ENCODE measurements at regions not wholly inside any gene's neighbourhood (a gene's known extent, or its start where the extent isn't known, plus 50 kb on each side); places are given as distances from the start of the nearest gene placed in this dataset.
A peak's percentile ranks its signal among the peaks of the same experiment; 100 is the strongest.

DNA sequence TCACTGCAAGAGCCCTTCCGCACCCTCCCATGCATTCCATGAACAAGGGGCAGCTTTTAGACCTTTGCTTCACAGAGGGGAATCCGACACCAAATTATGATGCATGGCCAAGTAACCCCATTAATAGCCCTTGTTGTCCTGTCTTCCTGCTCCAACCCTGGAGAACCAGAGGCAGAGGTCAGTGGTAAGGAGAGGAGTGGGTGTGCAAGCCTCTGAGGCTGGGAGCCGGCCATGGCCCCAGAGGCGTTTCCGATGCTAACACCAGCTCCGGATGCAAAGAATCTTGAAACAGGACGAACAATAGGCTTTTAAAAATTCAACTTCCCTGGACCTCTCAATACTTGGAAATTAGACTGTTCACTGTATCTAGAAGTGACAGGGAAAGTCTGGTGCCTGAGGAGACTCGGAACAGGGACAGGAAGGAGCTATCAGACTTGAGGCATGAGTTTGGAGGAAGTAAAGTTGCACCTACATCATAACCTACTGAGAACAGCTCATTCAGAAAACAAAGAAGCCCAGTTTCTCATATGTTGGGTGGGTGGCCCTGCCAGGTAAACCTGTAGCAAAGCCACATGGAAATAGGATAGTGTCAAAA is 101.2 kb upstream of the ERG start:
- no peak for TF ChIP-seq ZFX (IDR thresholded peaks at IDR 0.05)
- TF ChIP-seq, protein P1, sequence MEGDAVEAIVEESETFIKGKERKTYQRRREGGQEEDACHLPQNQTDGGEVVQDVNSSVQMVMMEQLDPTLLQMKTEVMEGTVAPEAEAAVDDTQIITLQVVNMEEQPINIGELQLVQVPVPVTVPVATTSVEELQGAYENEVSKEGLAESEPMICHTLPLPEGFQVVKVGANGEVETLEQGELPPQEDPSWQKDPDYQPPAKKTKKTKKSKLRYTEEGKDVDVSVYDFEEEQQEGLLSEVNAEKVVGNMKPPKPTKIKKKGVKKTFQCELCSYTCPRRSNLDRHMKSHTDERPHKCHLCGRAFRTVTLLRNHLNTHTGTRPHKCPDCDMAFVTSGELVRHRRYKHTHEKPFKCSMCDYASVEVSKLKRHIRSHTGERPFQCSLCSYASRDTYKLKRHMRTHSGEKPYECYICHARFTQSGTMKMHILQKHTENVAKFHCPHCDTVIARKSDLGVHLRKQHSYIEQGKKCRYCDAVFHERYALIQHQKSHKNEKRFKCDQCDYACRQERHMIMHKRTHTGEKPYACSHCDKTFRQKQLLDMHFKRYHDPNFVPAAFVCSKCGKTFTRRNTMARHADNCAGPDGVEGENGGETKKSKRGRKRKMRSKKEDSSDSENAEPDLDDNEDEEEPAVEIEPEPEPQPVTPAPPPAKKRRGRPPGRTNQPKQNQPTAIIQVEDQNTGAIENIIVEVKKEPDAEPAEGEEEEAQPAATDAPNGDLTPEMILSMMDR (conservative IDR thresholded peaks at IDR 0.05) = no peak
- H3K27ac ChIP-seq = no peak overlapping the region

DNA sequence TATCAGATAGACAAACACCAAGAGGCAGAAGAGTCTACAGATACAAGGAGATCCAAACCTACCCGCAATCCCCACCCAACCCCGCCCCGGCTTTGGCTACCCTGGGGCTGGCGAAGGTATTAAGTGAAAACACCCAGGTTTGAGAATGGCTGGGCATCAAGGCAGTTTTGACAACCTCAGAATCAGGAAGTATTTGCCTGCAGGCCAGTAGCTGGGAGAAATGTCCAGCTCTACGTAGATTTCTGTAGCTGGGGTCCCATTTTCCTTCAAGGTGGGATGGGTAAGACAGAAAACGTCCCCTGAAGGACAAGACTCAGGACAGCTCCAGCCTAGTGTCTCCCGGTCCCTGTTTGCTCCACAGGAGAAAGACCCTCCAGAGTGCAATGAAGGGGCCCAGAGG is 101.8 kb upstream of the ERG start:
- no peak overlapping the region for H3K27ac ChIP-seq
- TF ChIP-seq, protein P1 (conservative IDR thresholded peaks at IDR 0.05) = no peak
- no peak for TF ChIP-seq ZFX (IDR thresholded peaks at IDR 0.05)

DNA sequence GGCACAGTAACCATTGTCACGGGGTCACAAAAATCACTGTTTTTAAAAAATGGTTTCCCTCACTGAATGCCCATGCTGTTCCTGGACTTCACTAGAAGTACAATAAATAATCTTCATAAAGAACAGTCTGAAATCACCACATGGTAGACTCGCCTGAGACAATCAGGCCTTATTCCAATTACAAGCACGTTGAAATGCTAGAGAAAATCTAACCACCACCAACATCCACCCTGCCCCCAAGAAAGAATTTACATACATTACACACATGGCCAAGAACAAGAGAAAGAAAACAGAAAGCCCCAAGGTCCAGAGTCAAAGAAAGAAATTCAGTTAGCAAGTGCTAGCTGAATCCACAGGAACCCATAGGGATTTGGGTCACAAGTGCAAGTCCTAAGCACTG is 107.0 kb upstream of the ERG start:
- no peak overlapping the region for H3K27ac ChIP-seq
- TF ChIP-seq ZFX (IDR thresholded peaks at IDR 0.05) = no peak
- TF ChIP-seq, protein P1 (conservative IDR thresholded peaks at IDR 0.05) = no peak

DNA sequence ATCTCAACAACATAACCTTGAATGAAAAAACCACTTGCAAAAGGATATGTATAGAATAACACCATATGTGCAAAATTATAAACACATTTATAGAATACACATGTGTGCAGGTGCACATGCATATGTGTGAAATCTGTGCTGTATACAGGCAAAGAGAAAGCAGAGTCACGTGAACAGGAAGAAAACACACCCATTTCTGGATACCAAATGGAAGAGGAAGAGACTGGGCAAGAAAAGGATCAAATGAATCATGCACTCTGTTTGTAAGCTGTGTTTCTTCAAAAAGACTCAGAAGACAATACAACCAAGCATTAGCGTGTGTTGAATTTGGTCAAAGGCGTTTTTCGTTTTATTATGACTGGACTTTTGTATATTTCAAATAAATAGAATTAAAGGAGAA is 111.3 kb upstream of the ERG start:
- H3K27ac ChIP-seq = no peak overlapping the region
- TF ChIP-seq, protein P1 (conservative IDR thresholded peaks at IDR 0.05) = no peak
- TF ChIP-seq ZFX (IDR thresholded peaks at IDR 0.05) = no peak

DNA sequence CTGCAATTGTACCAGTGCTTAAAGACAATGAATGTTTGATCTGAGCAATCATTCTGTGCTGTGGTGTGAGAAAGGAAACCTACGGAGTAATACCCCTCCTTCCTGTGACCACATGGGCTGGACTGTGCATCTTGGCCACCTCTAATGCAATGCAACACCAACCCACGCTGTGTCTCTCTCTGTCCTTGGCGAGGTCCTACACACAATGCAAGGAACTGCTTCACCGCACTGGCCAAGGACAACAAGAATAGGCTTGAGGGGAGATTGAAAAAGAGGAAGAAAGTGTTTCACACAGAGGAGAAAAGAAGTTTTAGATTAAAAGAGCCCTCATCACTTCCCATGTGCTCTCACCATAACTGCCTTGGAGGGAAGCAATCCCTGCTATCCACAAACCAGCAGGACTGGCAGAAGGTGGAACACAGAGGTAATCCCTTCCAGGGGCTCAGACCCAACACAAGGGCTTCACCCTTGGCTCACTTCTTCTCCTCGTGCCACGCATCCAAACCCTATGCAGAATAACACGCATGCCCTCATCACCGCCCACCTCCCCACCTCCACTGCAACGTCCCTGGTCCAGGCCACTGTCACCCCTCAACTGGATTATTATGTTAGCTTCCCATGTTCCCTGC is 112.5 kb upstream of the ERG start:
- no peak for TF ChIP-seq ZFX (IDR thresholded peaks at IDR 0.05)
- TF ChIP-seq, protein P1 (conservative IDR thresholded peaks at IDR 0.05) = no peak

DNA sequence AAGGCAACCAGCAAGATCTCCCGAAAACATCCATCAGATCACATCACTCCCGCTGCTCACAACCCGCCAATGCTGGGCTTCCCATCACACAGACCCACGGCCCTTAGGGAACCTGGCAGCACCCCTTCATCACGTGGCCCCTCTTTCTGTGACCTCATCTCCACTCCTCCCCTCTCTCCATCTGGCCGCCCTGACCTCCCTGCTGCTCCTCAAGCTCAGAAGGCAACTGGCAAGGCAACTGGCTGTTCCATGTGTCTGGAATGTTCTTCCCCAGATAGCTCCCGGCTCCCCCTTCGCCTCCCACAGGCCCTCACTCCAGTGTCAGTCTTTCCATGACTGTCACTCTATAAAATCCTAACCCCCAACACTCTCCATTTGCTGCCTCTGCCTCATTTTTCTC is 113.0 kb upstream of the ERG start:
- TF ChIP-seq, protein P1 (conservative IDR thresholded peaks at IDR 0.05) = no peak
- no peak for TF ChIP-seq ZFX (IDR thresholded peaks at IDR 0.05)
- no peak overlapping the region for H3K27ac ChIP-seq

More for the DNA sequence above, 112.5 kb upstream of the ERG start:
- H3K27ac ChIP-seq = no peak overlapping the region

DNA sequence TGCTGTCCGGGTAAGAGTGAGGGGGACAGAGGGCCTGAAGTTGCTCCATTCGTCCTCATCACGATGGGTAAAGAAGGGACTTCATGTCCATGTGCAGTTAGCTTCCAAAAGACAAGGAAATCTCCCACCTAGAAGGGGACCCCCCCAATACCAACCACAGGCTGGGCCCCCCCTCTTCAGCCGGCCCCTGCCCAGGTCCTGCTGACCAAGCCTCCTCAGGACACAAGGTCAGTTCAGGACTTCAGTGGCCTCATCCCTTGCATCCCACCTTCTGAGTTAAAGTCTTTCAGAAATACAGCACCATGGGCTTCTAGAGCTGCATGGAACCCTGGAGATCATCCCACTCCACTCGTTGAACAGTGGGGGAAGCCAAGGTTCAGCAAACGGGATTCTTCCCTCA is 115.4 kb upstream of the ERG start:
- H3K27ac ChIP-seq = 0 out of 2 replicates have a peak overlapping the region, but pooled peaks have one; percentile 9
- TF ChIP-seq, protein P1 (conservative IDR thresholded peaks at IDR 0.05) = no peak
- TF ChIP-seq ZFX (IDR thresholded peaks at IDR 0.05) = no peak
